ENCODE measurements at regions not wholly inside any gene's neighbourhood (a gene's known extent, or its start where the extent isn't known, plus 50 kb on each side); places are given as distances from the start of the nearest gene placed in this dataset.
"Not testable (repeated sequence)": the region's sequence is repeated elsewhere in the genome, so short reads cannot be mapped to it uniquely, and the experiment has no call there.

GRCh38 chr4:23120374-23120773 is 427.6 kb downstream of the GBA3 start:
- DNase-seq (ENCODE audit: extremely low read depth, low read depth) = no peak

- DNase-seq (ENCODE audit: extremely low read depth, low read depth) = no peak
These were observed 425.1 kb downstream of the GBA3 start for GRCh38 chr4:23117826-23118225.

GRCh38 chr4:23114538-23114937 is 421.8 kb downstream of the GBA3 start:
- no peak for DNase-seq (ENCODE audit: extremely low read depth, low read depth)

GRCh38 chr4:23113104-23113503 is 420.4 kb downstream of the GBA3 start:
- no peak for DNase-seq (ENCODE audit: extremely low read depth, low read depth)

- DNase-seq (ENCODE audit: extremely low read depth, low read depth) = no peak
These were observed 413.8 kb downstream of the GBA3 start for GRCh38 chr4:23106516-23106915.

GRCh38 chr4:23105759-23106370 is 413.1 kb downstream of the GBA3 start:
- no peak for DNase-seq (ENCODE audit: extremely low read depth, low read depth)

- DNase-seq (ENCODE audit: extremely low read depth, low read depth) = no peak
These were observed 404.5 kb downstream of the GBA3 start for GRCh38 chr4:23097251-23097650.

- no peak for DNase-seq (ENCODE audit: extremely low read depth, low read depth)
These were observed 399.0 kb downstream of the GBA3 start for GRCh38 chr4:23091711-23092110.

GRCh38 chr4:23085249-23085568 is 392.5 kb downstream of the GBA3 start:
- no peak for DNase-seq (ENCODE audit: extremely low read depth, low read depth)

- DNase-seq (ENCODE audit: extremely low read depth, low read depth) = no peak
These were observed 392.0 kb downstream of the GBA3 start for GRCh38 chr4:23084559-23085248.

- DNase-seq (ENCODE audit: extremely low read depth, low read depth) = no peak
These were observed 390.7 kb downstream of the GBA3 start for GRCh38 chr4:23083391-23083790.

GRCh38 chr4:23080171-23080570 is 387.4 kb downstream of the GBA3 start:
- DNase-seq (ENCODE audit: extremely low read depth, low read depth) = not testable (repeated sequence)

GRCh38 chr4:23070848-23071570 is 378.3 kb downstream of the GBA3 start:
- DNase-seq (ENCODE audit: extremely low read depth, low read depth) = no peak

- DNase-seq (ENCODE audit: extremely low read depth, low read depth) = no peak
These were observed 376.0 kb downstream of the GBA3 start for GRCh38 chr4:23068756-23069155.

- no peak for DNase-seq (ENCODE audit: extremely low read depth, low read depth)
These were observed 375.6 kb downstream of the GBA3 start for GRCh38 chr4:23068287-23068686.

- no peak for DNase-seq (ENCODE audit: extremely low read depth, low read depth)
These were observed 369.5 kb downstream of the GBA3 start for GRCh38 chr4:23062188-23062587.

- DNase-seq (ENCODE audit: extremely low read depth, low read depth) = no peak
These were observed 368.7 kb downstream of the GBA3 start for GRCh38 chr4:23061431-23061830.

GRCh38 chr4:23060776-23061175 is 368.0 kb downstream of the GBA3 start:
- no peak for DNase-seq (ENCODE audit: extremely low read depth, low read depth)

- no peak for DNase-seq (ENCODE audit: extremely low read depth, low read depth)
These were observed 365.5 kb downstream of the GBA3 start for GRCh38 chr4:23058165-23058776.

GRCh38 chr4:23041501-23041900 is 348.8 kb downstream of the GBA3 start:
- no peak for DNase-seq (ENCODE audit: extremely low read depth, low read depth)

GRCh38 chr4:23040539-23040938 is 347.8 kb downstream of the GBA3 start:
- no peak for DNase-seq (ENCODE audit: extremely low read depth, low read depth)

- DNase-seq (ENCODE audit: extremely low read depth, low read depth) = peak; percentile 49
These were observed 347.1 kb downstream of the GBA3 start for GRCh38 chr4:23039818-23040217.

All from NCI-H460 (cell line).